Adrenal gland (tissue), 5 donors: ENCODE measurements at regions not wholly inside any gene's neighbourhood (a gene's known extent, or its start where the extent isn't known, plus 50 kb on each side); places are given as distances from the start of the nearest gene placed in this dataset.

Experiments
- POLR2A ChIP-seq, 2 donors: fragments of 450-650 bp; IDR thresholded peaks; one replicate each; pipeline ENCODE4 v1.6.1; 2017; ENCODE audit warnings: antibody characterized with exemption in 2 of 2, mild to moderate bottlenecking in 2 of 2, moderate library complexity in 1 of 2
- TF ChIP-seq, protein P1 (sequence below), 6 experiments: fragments of 450-650 bp in 4 of 6; fragments of 200-600 bp in 2 of 6; sonication (generic) in 1 of 6; IDR thresholded peaks; 1 replicate in 5 of 6; 2 replicates in 1 of 6; pipeline versions ENCODE4 v1.5.1 to v1.8.0; 2016 to 2021; ENCODE audit warnings: antibody characterized with exemption in 6 of 6, mild to moderate bottlenecking in 2 of 6, moderate library complexity in 1 of 6
- donor health status: DM: no; HTN: no; CAD: no.

DNA sequence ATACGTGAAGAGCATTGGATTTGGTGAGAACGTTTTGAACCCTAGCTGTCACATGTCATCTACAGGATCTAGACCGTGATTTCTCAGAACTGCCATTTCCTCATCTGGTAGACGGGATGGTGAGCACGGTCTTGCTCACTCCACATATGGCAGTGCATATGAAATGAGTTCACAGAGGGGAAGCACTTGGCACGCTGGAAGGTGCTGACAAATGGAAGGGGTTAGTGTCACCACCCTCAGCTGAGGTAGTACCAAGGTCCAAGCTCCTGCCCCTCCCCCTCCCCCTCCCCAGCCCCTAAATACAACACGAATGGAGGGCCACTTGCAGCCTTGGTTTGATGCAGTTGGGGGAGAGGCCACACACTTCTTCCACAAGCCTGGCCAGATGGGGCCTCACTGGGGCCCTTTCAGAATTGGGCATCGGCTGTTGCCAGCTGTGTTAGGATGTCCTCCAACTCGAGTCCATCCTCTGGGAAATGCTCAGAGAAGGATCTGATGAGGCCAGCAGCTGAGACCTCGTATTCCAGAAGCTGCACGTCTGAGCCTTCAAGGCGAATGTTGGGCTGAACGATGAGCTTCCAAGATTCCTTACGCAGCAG is 322.4 kb downstream of the ANXA1 start:
- TF ChIP-seq, protein P1, sequence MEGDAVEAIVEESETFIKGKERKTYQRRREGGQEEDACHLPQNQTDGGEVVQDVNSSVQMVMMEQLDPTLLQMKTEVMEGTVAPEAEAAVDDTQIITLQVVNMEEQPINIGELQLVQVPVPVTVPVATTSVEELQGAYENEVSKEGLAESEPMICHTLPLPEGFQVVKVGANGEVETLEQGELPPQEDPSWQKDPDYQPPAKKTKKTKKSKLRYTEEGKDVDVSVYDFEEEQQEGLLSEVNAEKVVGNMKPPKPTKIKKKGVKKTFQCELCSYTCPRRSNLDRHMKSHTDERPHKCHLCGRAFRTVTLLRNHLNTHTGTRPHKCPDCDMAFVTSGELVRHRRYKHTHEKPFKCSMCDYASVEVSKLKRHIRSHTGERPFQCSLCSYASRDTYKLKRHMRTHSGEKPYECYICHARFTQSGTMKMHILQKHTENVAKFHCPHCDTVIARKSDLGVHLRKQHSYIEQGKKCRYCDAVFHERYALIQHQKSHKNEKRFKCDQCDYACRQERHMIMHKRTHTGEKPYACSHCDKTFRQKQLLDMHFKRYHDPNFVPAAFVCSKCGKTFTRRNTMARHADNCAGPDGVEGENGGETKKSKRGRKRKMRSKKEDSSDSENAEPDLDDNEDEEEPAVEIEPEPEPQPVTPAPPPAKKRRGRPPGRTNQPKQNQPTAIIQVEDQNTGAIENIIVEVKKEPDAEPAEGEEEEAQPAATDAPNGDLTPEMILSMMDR (IDR thresholded peaks at IDR 0.05) = no peak
- no peak for TF ChIP-seq POLR2A (IDR thresholded peaks at IDR 0.05)
